Retinal pigment epithelial cell (primary cell): ENCODE measurements at regions not wholly inside any gene's neighbourhood (a gene's known extent, or its start where the extent isn't known, plus 50 kb on each side); places are given as distances from the start of the nearest gene placed in this dataset.

Source experiments
- DNase-seq: peaks from one replicate; pipeline ENCODE4 v3.0.0-alpha.2; 2010; ENCODE audit warnings: low read depth
- H3K4me3 ChIP-seq: 2 replicates; pipeline ENCODE4 v1.5.1; 2011; ENCODE audit warnings: mild to moderate bottlenecking, low read length, control low read depth, moderate library complexity
- CTCF ChIP-seq: conservative IDR thresholded peaks from 2 replicates; pipeline ENCODE4 v1.5.1; 2011; ENCODE audit warnings: low read depth, low read length, control low read depth, inconsistent platforms

GRCh38 chr13:89862691-89863036, 1484.8 kb upstream of the MIR17HG start:
- no peak for DNase-seq
- TF ChIP-seq CTCF: no peak
- H3K4me3 ChIP-seq: no peak overlapping the region

- no peak for DNase-seq
- TF ChIP-seq CTCF: no peak
- no peak overlapping the region for H3K4me3 ChIP-seq
Observed at GRCh38 chr13:89865164-89866064, 1482.1 kb upstream of the MIR17HG start.

GRCh38 chr13:89869312-89869711, 1478.2 kb upstream of the MIR17HG start:
- no peak for DNase-seq
- no peak for TF ChIP-seq CTCF
- no peak overlapping the region for H3K4me3 ChIP-seq

- no peak for TF ChIP-seq CTCF
- no peak for DNase-seq
- no peak overlapping the region for H3K4me3 ChIP-seq
Observed at GRCh38 chr13:89878904-89879303, 1468.6 kb upstream of the MIR17HG start.

GRCh38 chr13:89880201-89880600, 1467.3 kb upstream of the MIR17HG start:
- no peak for TF ChIP-seq CTCF
- no peak overlapping the region for H3K4me3 ChIP-seq
- no peak for DNase-seq

- no peak for TF ChIP-seq CTCF
- DNase-seq: no peak
- H3K4me3 ChIP-seq: no peak overlapping the region
Observed at GRCh38 chr13:89883893-89884448, 1463.5 kb upstream of the MIR17HG start.

- H3K4me3 ChIP-seq: no peak overlapping the region
- no peak for TF ChIP-seq CTCF
- no peak for DNase-seq
Observed at GRCh38 chr13:89890806-89891205, 1456.7 kb upstream of the MIR17HG start.
